ENCODE measurements at regions not wholly inside any gene's neighbourhood (a gene's known extent, or its start where the extent isn't known, plus 50 kb on each side); places are given as distances from the start of the nearest gene placed in this dataset.
"Not testable (repeated sequence)": the region's sequence is repeated elsewhere in the genome, so short reads cannot be mapped to it uniquely, and the experiment has no call there.

DNA sequence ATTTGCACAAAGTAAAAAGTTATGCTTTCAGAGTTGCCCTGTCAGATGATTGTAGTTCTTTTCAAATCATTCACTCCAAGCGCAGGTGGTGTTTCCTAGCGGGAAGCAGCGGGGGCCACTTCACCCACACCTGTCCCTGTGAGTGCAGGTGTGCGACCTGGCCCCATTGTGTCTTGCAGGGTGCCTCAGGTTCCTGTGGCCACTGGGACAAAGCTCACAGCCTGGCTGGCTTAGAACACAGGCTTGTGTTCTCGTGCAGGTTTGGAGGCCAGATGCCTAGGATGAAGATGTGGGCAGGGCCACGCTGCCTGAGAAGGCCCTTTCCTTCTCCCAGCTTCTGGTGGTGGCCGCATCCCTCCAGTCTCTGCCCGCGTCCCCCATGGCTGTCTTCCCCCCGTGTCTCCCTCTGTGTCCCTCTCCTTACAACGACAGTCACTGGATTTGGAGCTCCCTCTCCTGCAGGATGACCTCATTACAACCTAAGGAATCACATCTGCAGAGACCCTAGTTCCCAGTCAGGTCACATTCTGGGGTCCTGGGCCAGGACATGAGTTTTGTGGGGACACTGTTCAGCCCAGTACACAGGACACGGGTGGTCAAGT lies 90.5 kb downstream of the NPIPB11 start:
- TF ChIP-seq, protein P1, sequence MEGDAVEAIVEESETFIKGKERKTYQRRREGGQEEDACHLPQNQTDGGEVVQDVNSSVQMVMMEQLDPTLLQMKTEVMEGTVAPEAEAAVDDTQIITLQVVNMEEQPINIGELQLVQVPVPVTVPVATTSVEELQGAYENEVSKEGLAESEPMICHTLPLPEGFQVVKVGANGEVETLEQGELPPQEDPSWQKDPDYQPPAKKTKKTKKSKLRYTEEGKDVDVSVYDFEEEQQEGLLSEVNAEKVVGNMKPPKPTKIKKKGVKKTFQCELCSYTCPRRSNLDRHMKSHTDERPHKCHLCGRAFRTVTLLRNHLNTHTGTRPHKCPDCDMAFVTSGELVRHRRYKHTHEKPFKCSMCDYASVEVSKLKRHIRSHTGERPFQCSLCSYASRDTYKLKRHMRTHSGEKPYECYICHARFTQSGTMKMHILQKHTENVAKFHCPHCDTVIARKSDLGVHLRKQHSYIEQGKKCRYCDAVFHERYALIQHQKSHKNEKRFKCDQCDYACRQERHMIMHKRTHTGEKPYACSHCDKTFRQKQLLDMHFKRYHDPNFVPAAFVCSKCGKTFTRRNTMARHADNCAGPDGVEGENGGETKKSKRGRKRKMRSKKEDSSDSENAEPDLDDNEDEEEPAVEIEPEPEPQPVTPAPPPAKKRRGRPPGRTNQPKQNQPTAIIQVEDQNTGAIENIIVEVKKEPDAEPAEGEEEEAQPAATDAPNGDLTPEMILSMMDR (IDR thresholded peaks at IDR 0.05; ENCODE audit: low read depth, low read length): no peak
- DNase-seq (ENCODE audit: low read depth in 2 of 2): no peak
- no peak overlapping the region for H3K4me3 ChIP-seq (replicated peaks in 1 of 2; ENCODE audit: low read depth in 2 of 2, low read length in 2 of 2)

DNA sequence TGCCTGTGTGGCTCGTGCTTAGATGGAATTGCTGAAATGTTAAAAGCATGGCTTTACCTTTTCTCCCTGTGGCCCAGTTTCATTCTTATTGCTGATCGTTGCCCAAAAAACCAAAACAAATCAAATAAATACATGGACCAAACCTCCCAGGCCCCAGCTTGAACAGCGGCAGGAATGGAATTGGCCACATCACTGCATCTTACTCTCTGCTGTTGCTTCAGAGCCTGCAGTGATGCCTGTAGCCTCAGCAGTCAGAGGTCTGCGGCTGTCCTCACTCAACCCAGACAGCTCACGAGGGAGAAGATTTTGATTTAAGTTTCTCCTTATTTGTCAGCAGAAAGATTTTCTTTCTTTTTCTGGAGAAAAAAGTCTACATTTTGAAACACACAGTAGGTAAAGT lies 91.5 kb downstream of the NPIPB11 start:
- TF ChIP-seq, protein P1 (IDR thresholded peaks at IDR 0.05; ENCODE audit: low read depth, low read length): no peak
- H3K4me3 ChIP-seq (replicated peaks in 1 of 2; ENCODE audit: low read depth in 2 of 2, low read length in 2 of 2): no peak overlapping the region
- DNase-seq (ENCODE audit: low read depth in 2 of 2): peak in 1 of 2 donors; percentile 18

DNA sequence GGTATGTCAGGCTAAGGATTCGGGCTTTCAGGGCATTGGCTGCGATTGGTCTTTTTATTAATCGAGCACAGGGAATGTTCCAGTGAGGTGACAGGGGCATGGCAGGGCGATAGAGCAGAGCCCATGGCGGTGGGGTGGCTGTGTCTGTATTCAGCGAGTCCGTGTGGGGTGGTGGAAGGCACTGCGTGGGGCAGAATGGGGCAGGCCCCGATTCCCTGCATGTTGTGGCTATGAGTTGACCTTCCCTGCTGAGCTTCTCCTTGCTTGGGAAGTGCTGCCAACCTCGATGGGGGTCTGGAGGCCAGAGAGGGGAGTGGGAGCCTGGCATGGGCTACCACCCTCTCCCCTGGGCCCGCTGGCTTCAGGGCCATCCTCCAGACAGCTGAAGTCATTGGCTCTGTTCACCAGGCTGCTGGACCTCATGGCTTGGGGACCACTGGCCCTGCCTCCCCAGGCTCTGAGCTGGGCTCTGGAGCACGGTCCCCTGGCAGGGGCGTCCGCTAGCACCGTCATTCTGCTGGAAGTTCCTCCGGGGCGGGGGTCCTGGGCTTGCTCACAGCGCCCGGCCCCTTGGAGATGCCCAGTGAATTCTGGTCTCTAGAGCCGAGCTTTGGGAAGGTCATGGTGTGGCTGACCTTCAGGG lies 92.1 kb downstream of the NPIPB11 start:
- no peak overlapping the region for H3K4me3 ChIP-seq (replicated peaks in 1 of 2; ENCODE audit: low read depth in 2 of 2, low read length in 2 of 2)
- TF ChIP-seq, protein P1 (IDR thresholded peaks at IDR 0.05; ENCODE audit: low read depth, low read length): no peak
- DNase-seq (ENCODE audit: low read depth in 2 of 2): no peak

DNA sequence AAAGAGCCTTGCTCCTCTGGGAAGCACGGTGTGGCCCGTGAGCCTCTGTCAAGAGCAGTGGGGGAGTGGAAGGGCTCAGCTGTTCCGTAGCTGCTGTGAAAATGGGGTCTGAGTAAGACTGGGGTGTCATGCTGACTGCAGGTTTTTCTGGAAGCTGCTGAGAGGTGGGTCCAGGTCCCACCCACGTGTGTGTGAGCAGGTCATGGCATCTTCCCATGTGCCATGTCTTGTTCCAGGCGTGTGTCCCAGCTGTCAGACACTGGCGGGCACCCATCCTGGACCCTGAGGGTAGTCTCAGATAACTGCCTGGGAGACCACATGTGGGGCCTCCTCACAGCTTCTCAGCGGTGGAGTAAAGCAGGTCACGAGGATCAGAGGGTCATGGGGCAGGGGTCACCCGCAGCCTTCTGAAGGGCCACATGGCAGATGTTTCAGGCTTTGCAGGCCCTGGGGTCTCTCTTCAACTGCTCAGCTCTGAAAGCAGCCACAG lies 92.9 kb downstream of the NPIPB11 start:
- H3K4me3 ChIP-seq (replicated peaks in 1 of 2; ENCODE audit: low read depth in 2 of 2, low read length in 2 of 2): no peak overlapping the region
- no peak for DNase-seq (ENCODE audit: low read depth in 2 of 2)
- TF ChIP-seq, protein P1 (IDR thresholded peaks at IDR 0.05; ENCODE audit: low read depth, low read length): no peak

DNA sequence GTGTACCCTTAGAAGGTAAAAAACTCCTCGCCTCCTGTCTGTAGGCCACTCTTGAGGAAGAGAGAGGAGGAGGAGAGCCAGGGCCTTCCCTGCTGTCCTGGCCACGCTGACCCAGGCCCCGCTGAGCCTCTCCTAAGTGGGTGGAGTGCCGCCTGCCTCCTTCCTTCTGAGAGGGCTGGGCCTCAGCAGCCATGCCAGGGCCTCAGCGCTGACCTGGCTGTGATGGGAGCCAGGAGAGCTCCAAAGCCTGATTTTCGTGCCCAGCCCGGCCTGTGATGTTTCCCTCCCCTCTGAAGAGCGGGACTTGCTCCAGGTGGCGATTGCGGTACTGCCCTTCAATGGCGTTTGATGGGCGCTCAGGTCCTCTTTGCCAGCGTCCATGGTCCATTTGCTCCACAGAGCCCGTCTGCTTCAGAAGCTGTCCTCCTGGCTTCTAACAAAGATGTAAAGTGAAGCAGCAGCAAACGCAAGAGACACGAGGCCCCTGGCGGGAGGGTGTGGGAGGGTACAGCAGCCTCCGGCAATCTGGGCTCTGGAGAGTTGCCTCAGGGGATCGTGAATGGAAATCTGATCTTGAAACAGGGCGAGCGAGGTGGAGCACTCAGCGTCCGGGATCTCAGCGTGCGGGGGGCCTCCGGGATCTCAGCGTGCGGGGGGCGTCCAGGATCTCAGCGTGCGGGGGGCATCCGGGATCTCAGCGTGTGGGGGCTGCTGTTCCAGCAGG lies 93.5 kb downstream of the NPIPB11 start:
- TF ChIP-seq, protein P1 (IDR thresholded peaks at IDR 0.05; ENCODE audit: low read depth, low read length): no peak
- H3K4me3 ChIP-seq (replicated peaks in 1 of 2; ENCODE audit: low read depth in 2 of 2, low read length in 2 of 2): no peak overlapping the region
- DNase-seq (ENCODE audit: low read depth in 2 of 2): no peak

DNA sequence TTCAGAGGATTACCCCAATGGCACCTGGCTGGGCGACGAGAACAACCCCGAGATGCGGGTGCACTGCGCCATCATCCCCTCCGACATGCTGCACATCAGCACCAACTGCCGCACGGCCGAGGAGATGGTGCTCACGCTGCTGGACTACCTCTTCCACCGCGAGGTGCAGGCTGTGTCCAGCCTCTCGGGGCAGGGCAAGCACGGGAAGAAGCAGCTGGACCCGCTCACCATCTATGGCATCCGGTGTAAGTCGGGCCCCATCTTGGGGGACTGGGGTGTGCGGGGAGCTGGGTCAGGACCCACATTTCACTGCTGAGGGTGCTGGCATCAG lies 94.2 kb downstream of the NPIPB11 start:
- not testable (repeated sequence) for DNase-seq (ENCODE audit: low read depth in 2 of 2); H3K4me3 ChIP-seq (replicated peaks in 1 of 2; ENCODE audit: low read depth in 2 of 2, low read length in 2 of 2)
